ENCODE measurements at regions not wholly inside any gene's neighbourhood (a gene's known extent, or its start where the extent isn't known, plus 50 kb on each side); places are given as distances from the start of the nearest gene placed in this dataset.

DNA sequence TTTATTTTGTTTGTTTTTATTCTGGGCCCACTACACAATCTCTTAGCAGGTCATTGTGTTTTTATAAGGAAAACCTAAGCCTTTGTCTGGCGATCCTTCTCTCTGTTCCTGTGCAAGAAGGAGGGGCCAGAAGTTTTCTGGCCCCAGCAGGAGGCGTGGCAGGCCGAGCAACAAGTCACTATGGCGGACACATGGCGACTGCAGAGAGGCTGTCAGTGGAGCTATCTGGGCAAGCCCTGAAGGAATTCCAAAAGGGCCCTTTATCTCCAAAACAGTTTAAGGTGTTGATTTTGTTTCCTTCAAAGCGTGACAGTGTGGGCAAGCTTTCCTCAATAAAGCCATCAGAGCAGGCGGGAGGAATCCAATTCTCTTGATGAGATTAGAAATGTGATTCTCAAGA lies 118.8 kb upstream of the CTAGE1 start:
- ChIA-PET POLR2A (no interaction called here), CTCF (no interaction called here)
- DNase-seq (ENCODE audit: low read depth in 1 of 2, low spot score in 1 of 2) (no peak), ATAC-seq (no peak), FAIRE-seq (no peak)
- Histone ChIP-seq H3K27ac (no peak overlapping the region), H3K4me1 (no peaks in the 10 kb centered on the region), H3K4me2 (no peak overlapping the region), H3K9me3 (no peaks in the 10 kb centered on the region), H3K4me3 (no peak overlapping the region)
- no peak for TF ChIP-seq HDAC2 (IDR thresholded peaks at IDR 0.05)
- TF ChIP-seq, protein P1, sequence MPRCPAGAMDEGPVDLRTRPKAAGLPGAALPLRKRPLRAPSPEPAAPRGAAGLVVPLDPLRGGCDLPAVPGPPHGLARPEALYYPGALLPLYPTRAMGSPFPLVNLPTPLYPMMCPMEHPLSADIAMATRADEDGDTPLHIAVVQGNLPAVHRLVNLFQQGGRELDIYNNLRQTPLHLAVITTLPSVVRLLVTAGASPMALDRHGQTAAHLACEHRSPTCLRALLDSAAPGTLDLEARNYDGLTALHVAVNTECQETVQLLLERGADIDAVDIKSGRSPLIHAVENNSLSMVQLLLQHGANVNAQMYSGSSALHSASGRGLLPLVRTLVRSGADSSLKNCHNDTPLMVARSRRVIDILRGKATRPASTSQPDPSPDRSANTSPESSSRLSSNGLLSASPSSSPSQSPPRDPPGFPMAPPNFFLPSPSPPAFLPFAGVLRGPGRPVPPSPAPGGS (IDR thresholded peaks at IDR 0.05) = no peak
- TF ChIP-seq, protein P2, sequence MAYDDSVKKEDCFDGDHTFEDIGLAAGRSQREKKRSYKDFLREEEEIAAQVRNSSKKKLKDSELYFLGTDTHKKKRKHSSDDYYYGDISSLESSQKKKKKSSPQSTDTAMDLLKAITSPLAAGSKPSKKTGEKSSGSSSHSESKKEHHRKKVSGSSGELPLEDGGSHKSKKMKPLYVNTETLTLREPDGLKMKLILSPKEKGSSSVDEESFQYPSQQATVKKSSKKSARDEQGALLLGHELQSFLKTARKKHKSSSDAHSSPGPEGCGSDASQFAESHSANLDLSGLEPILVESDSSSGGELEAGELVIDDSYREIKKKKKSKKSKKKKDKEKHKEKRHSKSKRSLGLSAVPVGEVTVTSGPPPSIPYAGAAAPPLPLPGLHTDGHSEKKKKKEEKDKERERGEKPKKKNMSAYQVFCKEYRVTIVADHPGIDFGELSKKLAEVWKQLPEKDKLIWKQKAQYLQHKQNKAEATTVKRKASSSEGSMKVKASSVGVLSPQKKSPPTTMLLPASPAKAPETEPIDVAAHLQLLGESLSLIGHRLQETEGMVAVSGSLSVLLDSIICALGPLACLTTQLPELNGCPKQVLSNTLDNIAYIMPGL (CRISPR knock-in tag; IDR thresholded peaks at IDR 0.05; ENCODE audit: borderline replicate concordance) = no peak
- TF ChIP-seq ZC3H11A (IDR thresholded peaks at IDR 0.05) = no peak
- no peak for TF ChIP-seq BHLHE40 (IDR thresholded peaks at IDR 0.05; ENCODE audit: low read depth, low read length)
- TF ChIP-seq NFE2L2 (conservative IDR thresholded peaks at IDR 0.05; ENCODE audit: low read length) = no peak
- TF ChIP-seq NR3C1 (IDR thresholded peaks at IDR 0.05) = no peak
- no peak for TF ChIP-seq RCOR1 (IDR thresholded peaks at IDR 0.05; ENCODE audit: low read depth, low read length)
- TF ChIP-seq FOSL2 (IDR thresholded peaks at IDR 0.05) = no peak
- TF ChIP-seq FOSL2 (CRISPR knock-in tag; IDR thresholded peaks at IDR 0.05) = no peak
- TF ChIP-seq, protein P3, sequence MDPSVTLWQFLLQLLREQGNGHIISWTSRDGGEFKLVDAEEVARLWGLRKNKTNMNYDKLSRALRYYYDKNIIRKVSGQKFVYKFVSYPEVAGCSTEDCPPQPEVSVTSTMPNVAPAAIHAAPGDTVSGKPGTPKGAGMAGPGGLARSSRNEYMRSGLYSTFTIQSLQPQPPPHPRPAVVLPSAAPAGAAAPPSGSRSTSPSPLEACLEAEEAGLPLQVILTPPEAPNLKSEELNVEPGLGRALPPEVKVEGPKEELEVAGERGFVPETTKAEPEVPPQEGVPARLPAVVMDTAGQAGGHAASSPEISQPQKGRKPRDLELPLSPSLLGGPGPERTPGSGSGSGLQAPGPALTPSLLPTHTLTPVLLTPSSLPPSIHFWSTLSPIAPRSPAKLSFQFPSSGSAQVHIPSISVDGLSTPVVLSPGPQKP (IDR thresholded peaks at IDR 0.05; ENCODE audit: low read depth, low read length) = no peak
- no peak for TF ChIP-seq HOXA7 (CRISPR knock-in tag; IDR thresholded peaks at IDR 0.05)
- no peak for TF ChIP-seq KDM5A (IDR thresholded peaks at IDR 0.05)
- TF ChIP-seq ESRRA (IDR thresholded peaks at IDR 0.05; ENCODE audit: borderline replicate concordance, low read length) = no peak
- no peak for TF ChIP-seq MYC (IDR thresholded peaks at IDR 0.05; ENCODE audit: borderline replicate concordance, low read length)
- TF ChIP-seq RNF2 (IDR thresholded peaks at IDR 0.05; ENCODE audit: borderline replicate concordance, low read depth) = no peak
- no peak for TF ChIP-seq CTCF (IDR thresholded peaks at IDR 0.05)
- TF ChIP-seq RAD21 (conservative IDR thresholded peaks at IDR 0.05 in 1 of 2, IDR thresholded peaks at IDR 0.05 in 1 of 2) = no peak
- TF ChIP-seq CHD4 (IDR thresholded peaks at IDR 0.05; ENCODE audit: borderline replicate concordance) = no peak
- TF ChIP-seq NPAS2 (CRISPR knock-in tag; IDR thresholded peaks at IDR 0.05; ENCODE audit: borderline replicate concordance) = no peak
- 96% methylated on average over 7 of the region's 7 CpGs for WGBS (ENCODE audit: missing lambda C conversion rate)

DNA sequence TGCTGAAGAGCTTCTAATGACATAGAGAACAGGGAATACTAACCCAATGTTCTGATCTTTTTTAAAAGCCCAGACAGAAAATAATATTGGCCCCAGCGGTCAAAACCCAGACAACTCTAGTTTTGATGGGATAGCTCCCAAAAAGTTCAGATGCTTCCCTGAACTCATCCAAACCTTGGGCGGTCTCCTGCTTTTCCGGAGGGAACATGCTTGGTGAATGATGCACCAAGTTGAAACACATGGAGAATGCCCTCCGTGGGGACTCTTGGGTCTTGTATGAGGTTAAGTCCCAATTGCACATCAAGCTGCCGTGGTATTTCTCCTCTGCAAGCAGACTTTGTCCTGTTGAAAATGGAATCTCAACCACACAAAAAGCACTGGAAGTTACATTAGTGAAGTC lies 120.7 kb upstream of the CTAGE1 start:
- Histone ChIP-seq H3K4me3 (no peak overlapping the region), H3K27ac (no peak overlapping the region), H3K9me3 (no peaks in the 10 kb centered on the region), H3K4me2 (no peak overlapping the region), H3K4me1 (no peaks in the 10 kb centered on the region)
- no peak for FAIRE-seq
- no peak for ATAC-seq
- ChIA-PET POLR2A (no interaction called here), CTCF (interaction anchor here (0.6 kb wide), 1 partner anchor 180 kb away, joined by 4 read pairs; no protein-coding TSS in a partner anchor)
- TF ChIP-seq CHD4 (IDR thresholded peaks at IDR 0.05; ENCODE audit: borderline replicate concordance) (no peak), FOXS1 (CRISPR knock-in tag; IDR thresholded peaks at IDR 0.05) (no peak), RFX5 (IDR thresholded peaks at IDR 0.05) (no peak), TP53 (CRISPR knock-in tag; IDR thresholded peaks at IDR 0.05) (no peak), MAFK (IDR thresholded peaks at IDR 0.05; ENCODE audit: partially characterized antibody) (no peak), NFE2L2 (conservative IDR thresholded peaks at IDR 0.05; ENCODE audit: low read length) (no peak)
- TF ChIP-seq, protein P4, sequence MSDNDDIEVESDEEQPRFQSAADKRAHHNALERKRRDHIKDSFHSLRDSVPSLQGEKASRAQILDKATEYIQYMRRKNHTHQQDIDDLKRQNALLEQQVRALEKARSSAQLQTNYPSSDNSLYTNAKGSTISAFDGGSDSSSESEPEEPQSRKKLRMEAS (IDR thresholded peaks at IDR 0.05) = no peak
- TF ChIP-seq, protein P5, sequence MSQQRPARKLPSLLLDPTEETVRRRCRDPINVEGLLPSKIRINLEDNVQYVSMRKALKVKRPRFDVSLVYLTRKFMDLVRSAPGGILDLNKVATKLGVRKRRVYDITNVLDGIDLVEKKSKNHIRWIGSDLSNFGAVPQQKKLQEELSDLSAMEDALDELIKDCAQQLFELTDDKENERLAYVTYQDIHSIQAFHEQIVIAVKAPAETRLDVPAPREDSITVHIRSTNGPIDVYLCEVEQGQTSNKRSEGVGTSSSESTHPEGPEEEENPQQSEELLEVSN (IDR thresholded peaks at IDR 0.05; ENCODE audit: borderline replicate concordance, low read depth) = no peak
- no peak for DNase-seq (ENCODE audit: low read depth in 1 of 2, low spot score in 1 of 2)
- WGBS (ENCODE audit: missing lambda C conversion rate) = 88% methylated on average over 5 of the region's 5 CpGs
